Mucosa of descending colon (tissue), 3 donors: ENCODE measurements at regions not wholly inside any gene's neighbourhood (a gene's known extent, or its start where the extent isn't known, plus 50 kb on each side); places are given as distances from the start of the nearest gene placed in this dataset.

Experiments
- ATAC-seq: fragments of 200-7000 bp; cut with Tn5 transposase; one replicate; pipeline ENCODE4 v1.9.1; 2020; ENCODE audit warnings: mild to moderate bottlenecking, moderate library complexity
- DNase-seq, 3 donors: peaks; one replicate each; pipeline ENCODE4 v3.0.0-alpha.2; 2020
- H3K36me3 ChIP-seq: fragments of 200-600 bp; one replicate; pipeline ENCODE4 v1.8.0; 2021; ENCODE audit warnings: low read depth, mild to moderate bottlenecking
- H3K4me1 ChIP-seq: fragments of 200-600 bp; one replicate; pipeline ENCODE4 v1.8.0; 2021; ENCODE audit warnings: low read depth, mild to moderate bottlenecking
- H3K4me3 ChIP-seq: fragments of 200-600 bp; one replicate; pipeline ENCODE4 v1.8.0; 2021; ENCODE audit warnings: mild to moderate bottlenecking
- H3K9me3 ChIP-seq: fragments of 200-600 bp; one replicate; pipeline ENCODE4 v1.8.0; 2021; ENCODE audit warnings: mild to moderate bottlenecking
- intact Hi-C, 2 donors: fragments of 100-400 bp; cut with DNase I in 1 of 2; cut with micrococcal nuclease in 1 of 2; formaldehyde crosslinking; loops; one replicate each; pipeline versions ENCODE4 v1.11.0 to v1.11.1; 2022; cut with DNase I, micrococcal nuclease
- TF ChIP-seq, protein P1 (sequence below): fragments of 200-600 bp; IDR thresholded peaks from one replicate; pipeline ENCODE4 v1.8.0; 2022; ENCODE audit warnings: antibody characterized with exemption, mild to moderate bottlenecking
- donor health status: DM: no; HTN: no; CAD: no; lungs with moderate emphysema.
- donor health status: DM: no; HTN: no; CAD: no.
- donor health status: DM: no; HTN: yes; CAD: no.

- Histone ChIP-seq H3K36me3 (no peaks in the 10 kb centered on the region), H3K9me3 (no peaks in the 10 kb centered on the region), H3K4me3 (no peak overlapping the region), H3K4me1 (no peaks in the 10 kb centered on the region)
- DNase-seq (no peak), ATAC-seq (no peak)
- intact Hi-C loops: no loop called here
- TF ChIP-seq, protein P1, sequence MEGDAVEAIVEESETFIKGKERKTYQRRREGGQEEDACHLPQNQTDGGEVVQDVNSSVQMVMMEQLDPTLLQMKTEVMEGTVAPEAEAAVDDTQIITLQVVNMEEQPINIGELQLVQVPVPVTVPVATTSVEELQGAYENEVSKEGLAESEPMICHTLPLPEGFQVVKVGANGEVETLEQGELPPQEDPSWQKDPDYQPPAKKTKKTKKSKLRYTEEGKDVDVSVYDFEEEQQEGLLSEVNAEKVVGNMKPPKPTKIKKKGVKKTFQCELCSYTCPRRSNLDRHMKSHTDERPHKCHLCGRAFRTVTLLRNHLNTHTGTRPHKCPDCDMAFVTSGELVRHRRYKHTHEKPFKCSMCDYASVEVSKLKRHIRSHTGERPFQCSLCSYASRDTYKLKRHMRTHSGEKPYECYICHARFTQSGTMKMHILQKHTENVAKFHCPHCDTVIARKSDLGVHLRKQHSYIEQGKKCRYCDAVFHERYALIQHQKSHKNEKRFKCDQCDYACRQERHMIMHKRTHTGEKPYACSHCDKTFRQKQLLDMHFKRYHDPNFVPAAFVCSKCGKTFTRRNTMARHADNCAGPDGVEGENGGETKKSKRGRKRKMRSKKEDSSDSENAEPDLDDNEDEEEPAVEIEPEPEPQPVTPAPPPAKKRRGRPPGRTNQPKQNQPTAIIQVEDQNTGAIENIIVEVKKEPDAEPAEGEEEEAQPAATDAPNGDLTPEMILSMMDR: no peak
These were observed 85.7 kb downstream of the RFPL4B start for GRCh38 chr6:112432853-112433252.

DNA sequence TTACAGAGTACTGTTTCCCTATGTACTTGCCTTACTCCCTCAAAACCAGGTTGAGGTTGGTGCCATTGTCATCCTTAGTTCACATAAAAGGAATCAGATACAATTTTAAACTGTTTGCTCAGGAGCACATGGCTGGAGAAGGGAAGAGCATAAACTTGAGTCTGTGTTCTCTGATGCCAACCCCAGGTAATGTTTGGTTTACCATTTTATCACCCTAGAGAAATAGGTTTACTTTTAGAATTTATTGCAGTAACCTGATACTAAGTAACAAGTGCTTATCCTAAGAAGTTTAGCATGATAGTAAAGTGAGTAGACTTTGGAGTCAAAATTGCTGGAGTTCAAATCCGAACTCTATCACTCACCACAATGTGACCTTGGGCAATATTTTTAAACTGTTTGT lies 86.3 kb downstream of the RFPL4B start:
- H3K4me3 ChIP-seq: no peak overlapping the region
- ATAC-seq: no peak
- intact Hi-C loops: no loop called here
- H3K36me3 ChIP-seq: no peaks in the 10 kb centered on the region
- DNase-seq: no peak
- TF ChIP-seq, protein P1: no peak
- no peaks in the 10 kb centered on the region for H3K4me1 ChIP-seq
- no peaks in the 10 kb centered on the region for H3K9me3 ChIP-seq

DNA sequence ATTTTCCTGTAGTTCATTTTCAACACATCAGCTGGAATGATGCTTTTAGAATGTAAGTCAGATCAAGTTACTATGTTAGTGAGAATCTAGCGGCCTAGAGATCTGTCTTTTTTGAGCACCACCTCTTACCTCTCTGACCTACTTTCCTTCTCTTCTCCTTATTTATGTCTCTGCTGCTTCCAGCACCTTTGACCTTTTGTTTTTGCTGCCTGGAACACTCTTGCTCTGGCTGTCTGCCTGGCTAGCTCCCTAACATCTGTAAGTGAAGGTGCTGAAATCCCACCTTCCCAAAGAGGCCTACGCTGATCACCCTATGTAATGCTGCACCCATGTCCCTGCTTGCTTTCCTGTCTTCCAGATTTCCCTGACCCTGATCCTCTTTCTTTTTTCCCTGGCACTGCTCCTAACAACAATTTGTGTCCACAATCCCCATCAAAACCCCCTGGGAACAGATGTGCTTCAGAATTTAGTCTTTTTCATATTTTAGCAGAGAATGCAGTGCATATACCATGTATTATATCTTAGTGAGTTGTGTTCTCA lies 87.8 kb downstream of the RFPL4B start:
- intact Hi-C loops: no loop called here
- Histone ChIP-seq H3K36me3 (no peaks in the 10 kb centered on the region), H3K9me3 (no peaks in the 10 kb centered on the region), H3K4me1 (no peaks in the 10 kb centered on the region), H3K4me3 (no peak overlapping the region)
- DNase-seq: no peak
- TF ChIP-seq, protein P1: no peak
- ATAC-seq: no peak

DNA sequence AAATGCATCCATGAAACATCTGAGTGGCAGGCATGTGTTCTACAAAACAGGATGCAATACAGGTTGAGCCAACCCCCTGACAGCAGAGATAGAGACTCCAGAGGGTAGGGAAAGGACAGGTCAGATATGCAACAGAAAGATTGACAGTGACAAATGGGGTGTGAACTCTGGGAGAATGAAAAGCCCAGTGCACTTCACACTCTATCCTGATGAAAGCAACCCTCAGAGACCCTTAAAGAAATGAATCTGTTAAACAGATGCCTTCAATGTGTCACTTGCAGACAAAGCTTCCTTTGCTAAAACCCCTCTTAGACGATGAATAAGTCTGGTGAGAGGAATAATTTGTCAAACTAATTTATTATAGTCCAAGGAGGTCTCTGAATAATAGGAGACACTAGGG lies 89.9 kb downstream of the RFPL4B start:
- Histone ChIP-seq H3K4me1 (no peaks in the 10 kb centered on the region), H3K4me3 (no peak overlapping the region), H3K9me3 (no peaks in the 10 kb centered on the region), H3K36me3 (no peaks in the 10 kb centered on the region)
- intact Hi-C loops: no loop called here
- ATAC-seq: no peak
- DNase-seq: no peak
- TF ChIP-seq, protein P1: no peak

DNA sequence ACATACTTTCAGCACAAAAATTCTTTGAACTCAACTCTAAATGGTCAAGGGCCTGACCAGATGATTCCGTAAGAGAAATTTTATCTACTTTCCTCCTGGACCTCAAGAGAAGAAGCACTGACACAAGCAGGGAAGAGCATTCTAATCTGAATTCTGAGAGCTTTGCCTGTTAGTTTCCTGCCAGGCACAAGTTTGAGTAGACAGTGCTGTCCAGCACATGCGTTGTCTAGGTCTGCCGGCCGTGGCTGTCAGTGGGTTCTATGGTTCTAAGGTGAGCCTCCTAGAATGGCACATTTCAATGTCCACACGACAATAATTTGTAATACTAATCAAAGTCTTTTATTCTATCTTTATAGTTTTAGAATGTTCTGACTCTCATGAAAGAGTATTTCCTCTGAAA lies 91.9 kb downstream of the RFPL4B start:
- Histone ChIP-seq H3K9me3 (no peaks in the 10 kb centered on the region), H3K4me3 (no peak overlapping the region), H3K36me3 (no peaks in the 10 kb centered on the region), H3K4me1 (no peaks in the 10 kb centered on the region)
- ATAC-seq (no peak), DNase-seq (no peak)
- intact Hi-C loops: no loop called here
- TF ChIP-seq, protein P1: no peak

- no peaks in the 10 kb centered on the region for H3K9me3 ChIP-seq
- no peak overlapping the region for H3K4me3 ChIP-seq
- H3K4me1 ChIP-seq: no peaks in the 10 kb centered on the region
- DNase-seq: no peak
- no peaks in the 10 kb centered on the region for H3K36me3 ChIP-seq
- TF ChIP-seq, protein P1: no peak
- ATAC-seq: no peak
- intact Hi-C loops: no loop called here
These were observed 92.3 kb downstream of the RFPL4B start for GRCh38 chr6:112439432-112439831.
